ENCODE measurements at regions not wholly inside any gene's neighbourhood (a gene's known extent, or its start where the extent isn't known, plus 50 kb on each side); places are given as distances from the start of the nearest gene placed in this dataset.

DNA sequence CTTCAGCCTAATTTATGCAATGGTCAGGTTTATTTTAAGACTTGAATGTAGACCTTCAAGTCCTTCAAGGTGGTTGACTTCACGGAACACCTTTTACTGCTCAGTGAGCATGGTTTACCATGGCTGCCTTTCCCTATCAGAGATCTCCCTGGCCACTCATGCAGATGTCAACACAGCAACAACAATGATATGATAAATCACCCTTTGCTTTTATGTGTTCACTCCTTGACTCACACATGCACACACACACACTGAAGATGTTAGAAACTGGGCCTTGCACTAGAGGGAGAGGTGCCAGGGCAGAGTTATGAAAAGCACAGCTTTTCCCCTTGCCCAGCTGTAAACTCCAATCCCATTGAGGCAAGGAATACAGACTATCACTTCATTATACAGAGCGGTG lies 134.4 kb downstream of the WNT5A start:
- DNase-seq (ENCODE audit: low read depth) = no peak
- H3K4me3 ChIP-seq (ENCODE audit: low read depth, low read length) = no peak overlapping the region
- TF ChIP-seq, protein P1, sequence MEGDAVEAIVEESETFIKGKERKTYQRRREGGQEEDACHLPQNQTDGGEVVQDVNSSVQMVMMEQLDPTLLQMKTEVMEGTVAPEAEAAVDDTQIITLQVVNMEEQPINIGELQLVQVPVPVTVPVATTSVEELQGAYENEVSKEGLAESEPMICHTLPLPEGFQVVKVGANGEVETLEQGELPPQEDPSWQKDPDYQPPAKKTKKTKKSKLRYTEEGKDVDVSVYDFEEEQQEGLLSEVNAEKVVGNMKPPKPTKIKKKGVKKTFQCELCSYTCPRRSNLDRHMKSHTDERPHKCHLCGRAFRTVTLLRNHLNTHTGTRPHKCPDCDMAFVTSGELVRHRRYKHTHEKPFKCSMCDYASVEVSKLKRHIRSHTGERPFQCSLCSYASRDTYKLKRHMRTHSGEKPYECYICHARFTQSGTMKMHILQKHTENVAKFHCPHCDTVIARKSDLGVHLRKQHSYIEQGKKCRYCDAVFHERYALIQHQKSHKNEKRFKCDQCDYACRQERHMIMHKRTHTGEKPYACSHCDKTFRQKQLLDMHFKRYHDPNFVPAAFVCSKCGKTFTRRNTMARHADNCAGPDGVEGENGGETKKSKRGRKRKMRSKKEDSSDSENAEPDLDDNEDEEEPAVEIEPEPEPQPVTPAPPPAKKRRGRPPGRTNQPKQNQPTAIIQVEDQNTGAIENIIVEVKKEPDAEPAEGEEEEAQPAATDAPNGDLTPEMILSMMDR (IDR thresholded peaks at IDR 0.05; ENCODE audit: insufficient read depth, low read length) = no peak

DNA sequence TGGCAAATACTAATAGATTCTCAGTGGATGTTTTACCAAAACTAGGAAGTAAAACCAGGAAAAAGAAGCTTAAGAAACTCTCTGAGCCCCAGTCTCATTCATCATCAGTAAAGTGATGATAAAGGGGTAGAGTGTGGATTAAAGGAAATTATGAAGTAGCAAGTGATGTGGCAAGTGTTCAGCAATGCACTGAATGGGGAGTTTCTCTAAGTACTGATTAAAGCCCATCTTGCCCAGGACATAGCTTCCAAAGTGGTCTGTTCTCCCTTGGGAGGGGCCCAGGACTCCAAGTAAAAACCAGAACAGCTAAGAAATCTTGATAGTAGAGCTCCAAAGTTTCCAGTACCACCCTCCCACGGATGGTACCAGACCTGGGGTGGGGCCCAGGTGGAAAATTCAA lies 137.3 kb downstream of the WNT5A start:
- no peak for DNase-seq (ENCODE audit: low read depth)
- no peak overlapping the region for H3K4me3 ChIP-seq (ENCODE audit: low read depth, low read length)
- TF ChIP-seq, protein P1 (IDR thresholded peaks at IDR 0.05; ENCODE audit: insufficient read depth, low read length) = no peak

DNA sequence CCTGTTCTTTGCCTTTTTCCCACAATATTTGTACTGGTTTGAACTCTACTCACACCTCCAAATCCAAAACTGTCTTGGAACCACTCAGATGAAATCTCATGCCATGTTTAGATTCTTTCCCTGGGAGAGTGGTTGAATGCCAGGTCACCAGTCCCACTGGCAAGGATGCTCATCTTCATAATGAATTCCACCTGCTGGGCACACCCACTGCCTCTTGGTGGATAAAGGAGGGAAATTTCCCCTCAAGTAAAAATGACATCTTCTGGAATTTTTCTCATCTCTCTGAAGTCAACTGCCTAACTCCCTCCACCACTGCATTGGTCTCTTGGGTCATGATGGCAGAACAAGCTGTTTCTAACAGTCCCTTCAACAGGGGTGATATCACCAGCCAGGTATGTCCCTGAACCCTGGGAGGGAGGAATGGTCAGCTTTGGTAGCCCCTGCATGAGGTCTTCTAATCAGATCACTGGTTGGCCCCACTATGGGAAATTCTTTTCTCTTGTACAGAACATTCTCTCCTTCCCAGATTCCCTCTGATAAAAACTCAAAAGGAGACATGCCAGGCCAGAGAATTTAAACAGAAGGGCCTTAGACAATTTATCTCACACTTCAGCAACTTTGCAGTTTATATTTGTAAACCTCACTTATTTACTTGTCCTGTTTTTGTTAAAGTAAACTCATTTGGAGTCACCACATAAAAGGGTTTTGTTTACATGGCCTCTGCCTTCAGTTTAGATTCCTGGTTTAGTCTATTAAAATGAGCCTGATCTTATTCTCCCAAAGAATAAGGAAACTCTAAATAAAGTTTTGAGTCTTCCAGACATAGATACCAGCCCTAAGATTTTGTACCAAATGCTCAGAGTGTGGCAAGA lies 143.4 kb downstream of the WNT5A start:
- no peak overlapping the region for H3K4me3 ChIP-seq (ENCODE audit: low read depth, low read length)
- no peak for DNase-seq (ENCODE audit: low read depth)
- TF ChIP-seq, protein P1 (IDR thresholded peaks at IDR 0.05; ENCODE audit: insufficient read depth, low read length) = no peak

GRCh38 chr3:55341502-55342031 lies 145.5 kb downstream of the WNT5A start:
- H3K4me3 ChIP-seq (ENCODE audit: low read depth, low read length) = no peak overlapping the region
- TF ChIP-seq, protein P1 (IDR thresholded peaks at IDR 0.05; ENCODE audit: insufficient read depth, low read length) = no peak
- no peak for DNase-seq (ENCODE audit: low read depth)

GRCh38 chr3:55339819-55340218 lies 147.3 kb downstream of the WNT5A start:
- H3K4me3 ChIP-seq (ENCODE audit: low read depth, low read length) = no peak overlapping the region
- no peak for DNase-seq (ENCODE audit: low read depth)
- TF ChIP-seq, protein P1 (IDR thresholded peaks at IDR 0.05; ENCODE audit: insufficient read depth, low read length) = no peak

- no peak overlapping the region for H3K4me3 ChIP-seq (ENCODE audit: low read depth, low read length)
- TF ChIP-seq, protein P1 (IDR thresholded peaks at IDR 0.05; ENCODE audit: insufficient read depth, low read length) = no peak
- no peak for DNase-seq (ENCODE audit: low read depth)
Measured at GRCh38 chr3:55339390-55339789, 147.7 kb downstream of the WNT5A start.

Data from fibroblast of the aortic adventitia (primary cell).